ENCODE measurements at regions not wholly inside any gene's neighbourhood (a gene's known extent, or its start where the extent isn't known, plus 50 kb on each side); places are given as distances from the start of the nearest gene placed in this dataset.

DNA sequence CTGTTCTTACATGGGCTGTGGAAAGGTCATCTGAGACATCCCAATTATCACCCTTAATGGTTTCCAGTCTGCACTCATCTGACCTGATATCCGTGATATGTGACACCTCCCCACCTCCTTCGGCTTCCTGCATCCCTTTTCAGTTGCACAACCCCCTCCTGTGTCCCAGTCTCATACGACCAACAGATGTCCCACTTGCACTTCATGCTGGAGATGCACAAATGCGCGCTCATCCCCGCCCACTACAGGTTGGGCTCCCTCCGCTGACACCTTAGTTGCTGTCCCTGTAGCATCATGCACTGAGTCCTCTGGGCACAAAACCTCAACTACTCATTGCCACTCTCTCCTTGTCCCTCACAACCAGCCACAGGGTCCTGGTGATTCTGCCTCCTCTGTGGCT, 94.4 kb downstream of the MIS18A start:
- TF ChIP-seq, protein P1, sequence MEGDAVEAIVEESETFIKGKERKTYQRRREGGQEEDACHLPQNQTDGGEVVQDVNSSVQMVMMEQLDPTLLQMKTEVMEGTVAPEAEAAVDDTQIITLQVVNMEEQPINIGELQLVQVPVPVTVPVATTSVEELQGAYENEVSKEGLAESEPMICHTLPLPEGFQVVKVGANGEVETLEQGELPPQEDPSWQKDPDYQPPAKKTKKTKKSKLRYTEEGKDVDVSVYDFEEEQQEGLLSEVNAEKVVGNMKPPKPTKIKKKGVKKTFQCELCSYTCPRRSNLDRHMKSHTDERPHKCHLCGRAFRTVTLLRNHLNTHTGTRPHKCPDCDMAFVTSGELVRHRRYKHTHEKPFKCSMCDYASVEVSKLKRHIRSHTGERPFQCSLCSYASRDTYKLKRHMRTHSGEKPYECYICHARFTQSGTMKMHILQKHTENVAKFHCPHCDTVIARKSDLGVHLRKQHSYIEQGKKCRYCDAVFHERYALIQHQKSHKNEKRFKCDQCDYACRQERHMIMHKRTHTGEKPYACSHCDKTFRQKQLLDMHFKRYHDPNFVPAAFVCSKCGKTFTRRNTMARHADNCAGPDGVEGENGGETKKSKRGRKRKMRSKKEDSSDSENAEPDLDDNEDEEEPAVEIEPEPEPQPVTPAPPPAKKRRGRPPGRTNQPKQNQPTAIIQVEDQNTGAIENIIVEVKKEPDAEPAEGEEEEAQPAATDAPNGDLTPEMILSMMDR (IDR thresholded peaks at IDR 0.05), result no peak
- TF ChIP-seq POLR2A (IDR thresholded peaks at IDR 0.05), result no peak

Measured in lower leg skin (tissue), 3 donors.